ENCODE measurements at regions not wholly inside any gene's neighbourhood (a gene's known extent, or its start where the extent isn't known, plus 50 kb on each side); places are given as distances from the start of the nearest gene placed in this dataset.
A peak's percentile ranks its signal among the peaks of the same experiment; 100 is the strongest.
"Not testable (repeated sequence)": the region's sequence is repeated elsewhere in the genome, so short reads cannot be mapped to it uniquely, and the experiment has no call there.

DNA sequence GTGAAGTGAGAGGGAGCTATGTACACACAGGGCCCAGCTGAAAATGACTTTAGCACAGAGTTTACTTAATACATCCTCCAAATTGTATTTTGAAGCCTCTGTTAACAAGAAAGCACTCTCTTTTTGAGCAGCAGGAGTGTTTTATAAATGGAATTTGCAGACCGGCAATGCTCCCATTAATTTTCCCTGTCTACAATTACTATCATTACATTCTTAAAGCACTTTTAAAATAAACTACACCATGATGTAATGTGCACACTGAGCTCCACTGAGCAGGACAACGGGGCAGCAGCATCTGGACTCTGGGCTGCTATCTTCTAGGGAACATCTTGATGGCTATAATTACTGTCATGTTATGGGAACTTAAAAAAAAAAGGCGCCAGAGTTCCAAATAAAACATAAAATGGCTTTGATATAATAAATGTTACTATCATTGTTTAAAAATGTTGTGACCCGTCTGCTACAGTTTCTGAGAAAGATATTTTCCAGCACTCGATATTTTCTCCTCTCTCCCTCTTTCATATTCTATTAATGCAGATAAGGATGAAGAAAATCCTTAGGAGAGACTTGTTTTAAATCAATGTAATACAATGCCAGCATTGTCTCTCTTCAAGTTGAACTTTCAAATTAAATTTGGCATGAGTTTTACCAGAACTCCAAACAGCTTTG lies 150.9 kb downstream of the HLX start:
- no peak for DNase-seq

DNA sequence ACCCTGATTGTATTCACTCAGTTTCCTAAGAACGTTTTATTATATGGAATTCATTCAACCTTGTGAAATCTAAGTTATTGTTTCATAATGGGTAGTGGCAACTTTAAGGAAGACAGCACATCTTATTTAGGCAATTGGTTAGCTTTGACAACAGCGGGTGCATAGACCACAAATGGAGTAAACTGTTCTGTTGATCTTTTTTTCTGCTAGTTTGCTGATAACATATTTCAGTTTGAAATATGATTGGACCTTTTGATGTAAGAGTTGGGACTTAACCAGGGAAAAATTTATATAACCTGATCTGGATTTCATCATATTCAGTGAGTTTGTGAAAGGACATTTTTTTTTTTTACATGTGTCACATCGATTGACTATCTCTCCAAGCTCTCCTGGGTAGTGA lies 151.7 kb downstream of the HLX start:
- no peak for DNase-seq

DNA sequence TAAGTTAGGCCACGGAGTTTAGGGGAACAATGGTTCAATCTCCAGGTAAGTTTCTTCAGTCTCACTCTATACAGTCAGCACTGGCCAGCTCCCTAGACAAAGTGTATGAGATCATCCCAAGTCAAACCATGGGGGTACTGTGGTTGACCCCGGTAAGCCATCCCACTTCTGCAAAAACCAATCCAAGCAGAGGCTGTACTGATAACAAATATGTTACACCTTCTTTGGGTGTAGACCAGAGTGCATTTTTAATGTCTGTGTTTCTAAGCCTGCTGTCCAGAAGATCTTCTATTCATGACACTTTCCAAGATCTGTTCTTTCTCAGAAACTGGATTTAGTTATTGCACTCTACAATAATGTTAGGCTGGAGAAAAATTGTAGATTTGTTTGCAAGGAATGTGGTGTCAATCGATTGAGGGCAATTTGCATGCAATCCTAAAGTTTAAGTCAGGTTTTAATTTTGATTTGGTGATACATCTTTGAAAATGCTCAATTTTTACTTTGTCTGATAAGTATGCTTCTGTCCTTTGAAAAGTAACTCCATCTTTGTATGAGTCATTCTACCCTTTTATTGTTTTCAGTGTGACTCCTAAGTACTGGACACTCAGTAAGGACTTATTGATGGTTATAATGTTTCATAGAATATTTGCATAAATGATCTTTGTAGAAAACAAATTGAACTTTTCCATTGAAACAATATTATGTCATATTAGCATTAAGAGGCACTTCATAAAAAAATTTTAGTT lies 152.4 kb downstream of the HLX start:
- no peak for DNase-seq

DNA sequence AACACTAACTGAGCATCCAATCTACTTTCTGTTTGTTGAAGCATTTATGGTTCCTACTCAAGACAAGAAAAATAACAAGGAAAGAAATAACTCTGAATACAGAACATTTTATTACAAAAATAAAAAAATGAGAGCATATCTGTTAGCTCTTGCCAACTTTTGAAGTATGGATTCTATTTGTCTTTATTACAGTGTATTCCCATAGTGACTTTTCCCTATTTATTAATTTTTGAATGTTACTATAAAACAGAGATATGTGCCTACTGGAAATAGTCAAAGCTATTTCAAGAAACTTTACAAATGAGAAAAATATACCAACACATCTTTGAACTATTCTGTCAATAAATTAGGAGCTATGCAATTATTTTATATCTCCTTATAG lies 153.0 kb downstream of the HLX start:
- no peak for DNase-seq

DNA sequence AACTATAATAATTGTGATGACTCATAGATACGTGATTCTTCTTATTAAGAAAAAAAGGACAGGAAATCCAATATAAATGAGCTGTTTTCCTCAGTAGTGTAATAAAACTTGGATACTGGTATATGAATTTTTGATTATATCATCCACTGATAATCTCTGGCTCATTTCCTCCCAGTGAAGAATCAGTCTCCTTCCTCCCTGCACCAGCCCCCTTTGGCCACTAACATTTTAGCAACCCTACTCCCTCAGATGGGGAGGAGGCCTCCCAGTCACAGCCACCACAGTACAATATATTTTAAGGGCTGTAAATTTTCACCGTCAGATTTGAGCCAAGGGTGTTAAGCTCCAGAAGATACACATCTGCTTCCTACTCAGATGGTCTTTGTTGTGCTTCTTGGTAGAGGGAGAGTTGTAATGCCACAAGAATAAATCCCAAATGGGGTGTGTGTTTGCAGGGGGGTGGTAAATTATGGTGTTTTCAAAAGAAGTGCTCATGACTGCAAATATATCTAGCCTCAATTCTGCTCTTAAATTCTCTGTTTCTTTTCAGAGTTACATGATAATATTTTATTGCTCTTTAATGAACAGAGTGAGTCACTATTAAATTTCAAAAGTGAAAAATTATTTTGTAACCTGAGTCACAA lies 153.5 kb downstream of the HLX start:
- DNase-seq: no peak

DNA sequence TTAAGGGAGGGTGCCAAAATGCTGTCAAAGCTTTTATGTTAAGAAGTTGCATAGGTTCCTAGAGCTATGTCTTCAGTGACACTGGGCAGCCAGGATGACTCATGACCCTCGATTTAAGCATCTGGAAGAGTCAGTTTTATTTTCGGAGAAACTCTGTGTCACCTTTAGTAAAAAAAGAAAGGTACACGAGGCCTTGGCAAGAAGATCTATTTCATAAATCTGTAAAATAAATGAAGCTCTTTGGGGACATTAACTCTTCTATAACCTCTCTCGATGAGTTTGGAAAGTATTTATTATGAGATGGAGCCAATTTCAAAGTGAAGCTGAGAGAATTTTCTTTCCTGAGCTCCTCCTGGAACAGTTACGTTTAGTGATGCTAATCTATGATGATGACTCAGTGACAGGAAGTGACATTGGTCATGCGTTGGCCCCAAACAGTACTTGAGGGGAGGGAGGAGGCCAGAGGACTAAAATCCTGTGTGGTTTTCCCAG lies 156.5 kb downstream of the HLX start:
- DNase-seq: no peak

DNA sequence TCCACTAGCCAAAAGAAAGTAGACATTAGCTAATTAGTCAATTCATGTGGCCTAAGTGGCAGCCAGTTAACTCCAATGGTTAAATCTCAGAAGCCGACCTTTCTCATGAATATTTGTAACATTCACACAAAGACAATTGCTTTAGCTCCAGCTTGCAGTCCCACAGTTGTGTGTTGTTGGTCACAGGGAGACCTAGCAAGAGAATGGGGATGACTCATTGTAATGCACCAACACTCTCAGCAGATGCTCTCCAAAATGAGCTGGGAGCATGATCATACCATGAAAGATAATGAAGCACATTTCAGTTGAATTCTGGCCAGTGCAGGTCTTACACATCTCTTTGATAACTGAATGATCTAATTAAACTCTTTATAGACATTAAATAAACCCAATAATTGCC lies 160.4 kb downstream of the HLX start:
- DNase-seq: peak in 1 of 2 experiments; percentile 55

DNA sequence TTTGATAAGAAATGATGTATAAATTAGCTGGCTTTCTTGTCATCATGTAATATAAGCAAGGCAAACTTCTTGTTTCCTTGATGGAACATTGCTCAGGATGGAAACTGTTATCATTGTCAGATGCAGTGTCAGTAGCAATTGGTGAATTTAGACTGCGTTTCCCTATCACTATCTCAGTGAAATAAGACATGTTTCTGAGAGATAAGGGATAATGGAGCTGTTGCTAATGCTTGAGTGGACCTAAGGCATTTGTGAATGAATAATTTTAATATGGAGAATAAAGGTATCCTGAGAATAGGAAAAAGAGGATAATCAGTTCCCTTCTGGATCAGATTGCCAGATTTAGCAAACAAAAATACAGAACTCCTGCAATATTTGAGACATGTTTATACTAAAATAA lies 160.9 kb downstream of the HLX start:
- no peak for DNase-seq

DNA sequence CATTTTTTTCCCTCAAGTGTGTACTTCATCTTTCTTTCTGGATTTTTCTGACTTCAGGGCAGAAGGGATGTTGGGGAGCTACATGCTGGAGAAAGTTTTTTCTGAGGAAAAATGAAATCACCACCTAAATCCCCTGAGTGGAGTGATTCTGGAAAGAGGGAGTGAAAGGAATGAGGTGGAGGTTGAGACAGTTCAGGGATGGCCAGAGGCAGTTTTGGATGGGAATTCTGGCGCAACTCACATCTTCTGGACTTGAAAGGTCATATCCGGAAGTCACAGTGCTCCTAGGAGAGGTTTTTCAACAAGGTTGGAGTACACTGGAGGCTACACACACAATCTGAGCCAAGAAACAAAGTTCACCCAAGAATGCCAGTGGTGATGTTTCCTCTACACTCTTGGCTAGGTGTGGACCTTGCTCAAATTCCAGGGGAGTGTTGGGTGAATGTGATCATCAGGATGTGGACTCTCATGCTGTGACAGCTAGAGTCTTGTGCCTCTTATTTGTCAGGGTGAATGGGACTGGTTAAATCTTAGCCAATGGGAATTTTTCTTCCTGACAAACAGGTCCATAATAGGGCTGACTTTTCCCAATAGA lies 161.5 kb downstream of the HLX start:
- no peak for DNase-seq

DNA sequence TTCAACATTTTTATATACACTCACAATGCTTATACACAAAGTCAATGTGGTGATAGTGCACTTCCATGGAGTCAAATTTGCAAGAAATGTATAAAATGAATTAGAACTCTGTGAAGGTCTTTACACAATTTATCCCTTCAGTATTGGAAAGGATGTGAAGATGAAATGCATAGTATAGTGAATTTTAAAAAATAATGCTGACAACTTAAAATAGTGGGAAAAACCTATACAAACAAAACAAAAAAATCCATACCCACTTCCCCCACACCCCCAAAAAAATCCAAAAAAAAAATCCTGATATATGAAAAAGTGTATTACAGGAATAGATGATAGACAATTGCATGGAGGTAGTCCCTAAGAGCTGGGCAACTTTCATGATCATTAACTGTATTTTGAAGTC lies 165.3 kb downstream of the HLX start:
- DNase-seq: no peak

DNA sequence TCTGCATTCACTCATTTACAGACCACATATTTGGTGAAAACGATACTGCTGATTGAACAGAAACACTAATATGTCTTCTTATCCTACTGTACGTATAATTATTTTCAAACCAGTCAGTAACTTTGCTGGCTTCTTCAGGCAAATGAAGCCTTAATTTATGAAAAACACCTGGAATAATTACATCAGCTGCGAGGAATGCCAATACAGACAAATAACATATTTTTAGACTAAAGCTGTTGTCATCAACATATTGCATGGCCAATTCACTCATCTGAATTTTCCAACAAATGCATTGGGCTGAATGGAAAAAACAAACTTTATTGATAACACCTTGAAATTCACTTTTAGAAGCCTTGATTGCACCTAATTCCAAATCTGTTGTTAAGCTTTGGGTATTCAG lies 165.9 kb downstream of the HLX start:
- no peak for DNase-seq

DNA sequence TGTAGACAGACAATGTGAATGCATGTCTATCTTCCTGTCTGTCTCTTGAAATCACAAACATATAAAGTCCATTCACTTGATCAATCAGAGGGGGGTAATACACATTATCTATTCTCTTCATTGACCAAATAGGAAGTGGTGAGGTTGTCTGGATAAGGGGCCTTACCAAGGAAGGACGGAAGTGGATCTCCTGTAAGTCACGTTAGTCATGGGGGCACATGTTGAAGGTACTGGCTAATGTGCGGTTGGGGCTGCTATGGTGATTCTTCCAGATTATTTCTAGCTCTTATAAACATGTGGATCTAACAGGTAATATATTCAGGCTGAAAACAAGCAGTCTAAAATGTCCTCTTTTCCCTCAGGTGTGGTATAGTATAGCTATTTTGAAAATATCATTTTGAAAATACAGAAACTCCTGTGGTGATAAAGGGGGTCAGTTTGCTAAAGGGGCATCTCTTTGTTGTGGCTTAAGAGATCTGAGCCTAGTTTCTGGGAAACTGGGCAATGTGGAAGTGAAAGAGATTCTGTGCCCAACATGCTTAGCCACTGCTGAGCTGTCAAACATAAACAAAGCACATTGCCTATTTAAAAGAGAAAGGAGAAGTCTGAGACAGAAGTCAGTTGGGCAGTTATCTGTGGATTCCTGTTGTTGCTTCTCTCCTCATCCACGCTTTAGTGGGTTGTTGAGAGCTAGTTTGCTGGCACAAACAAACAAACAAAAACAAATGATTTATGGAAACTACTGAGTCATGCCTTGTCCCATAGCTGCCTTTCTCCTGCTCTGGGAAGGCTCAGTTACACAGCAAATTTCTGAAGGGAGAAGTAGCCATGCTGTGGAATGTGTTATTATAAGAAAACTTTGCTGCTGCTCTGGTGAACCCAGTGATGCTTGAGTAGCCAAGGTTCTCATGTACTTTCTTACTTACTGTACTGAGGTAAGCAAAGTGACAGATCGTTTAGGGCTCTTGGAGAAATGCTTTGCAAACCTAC lies 166.9 kb downstream of the HLX start:
- DNase-seq: no peak

DNA sequence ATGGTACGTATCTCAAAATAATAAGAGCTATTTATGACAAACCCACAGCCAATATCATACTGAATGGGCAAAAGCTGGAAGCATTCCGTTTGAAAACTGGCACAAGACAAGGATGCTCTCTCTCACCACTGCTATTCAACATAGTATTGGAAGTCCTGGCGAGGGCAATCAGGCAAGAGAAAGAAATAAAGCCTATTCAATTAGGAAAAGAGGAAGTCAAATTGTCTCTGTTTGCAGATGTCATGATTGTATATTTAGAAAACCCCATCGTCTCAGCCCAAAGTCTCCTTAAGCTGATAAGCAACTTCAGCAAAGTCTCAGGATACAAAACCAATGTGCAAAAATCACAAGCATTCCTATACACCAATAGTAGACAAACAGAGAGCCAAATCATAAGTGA lies 172.1 kb downstream of the HLX start:
- not testable (repeated sequence) for DNase-seq

DNA sequence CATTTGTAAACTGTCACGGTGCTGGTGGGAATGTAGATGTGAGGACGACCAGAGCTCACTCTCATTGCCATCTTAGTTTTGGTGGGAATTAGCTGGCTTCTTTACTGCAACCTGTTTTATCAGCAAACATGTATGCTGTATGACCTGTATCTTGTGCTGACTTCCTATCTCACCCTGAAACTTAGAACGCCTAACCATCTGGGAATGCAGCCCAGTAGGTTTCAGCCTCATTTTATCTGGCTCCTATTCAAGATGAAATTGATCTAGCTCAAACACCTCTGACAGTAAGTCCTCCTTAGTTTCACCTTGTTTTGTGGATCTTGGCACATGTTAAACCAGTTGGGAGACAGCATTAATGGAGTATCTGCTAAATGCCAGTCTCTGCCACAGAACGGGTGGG lies 174.6 kb downstream of the HLX start:
- no peak for DNase-seq

DNA sequence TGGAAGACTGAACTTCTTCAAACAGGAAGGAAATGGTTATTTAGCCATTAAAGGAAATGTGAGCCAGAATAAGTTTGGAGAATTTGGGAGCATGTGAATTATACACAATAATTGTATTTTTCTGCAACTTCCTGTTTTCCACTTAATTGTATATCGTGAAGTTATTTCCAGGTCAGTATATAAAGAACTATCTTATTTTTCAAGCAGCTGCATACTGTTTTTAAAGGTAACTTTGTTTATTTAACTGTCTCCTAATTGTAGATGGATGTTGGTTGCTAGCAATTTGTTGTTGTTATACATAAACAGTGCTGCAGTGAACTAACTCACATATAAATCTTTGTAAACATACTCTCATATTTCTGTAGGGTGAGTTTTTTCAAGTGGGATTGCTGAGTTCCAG lies 180.3 kb downstream of the HLX start:
- no peak for DNase-seq

DNA sequence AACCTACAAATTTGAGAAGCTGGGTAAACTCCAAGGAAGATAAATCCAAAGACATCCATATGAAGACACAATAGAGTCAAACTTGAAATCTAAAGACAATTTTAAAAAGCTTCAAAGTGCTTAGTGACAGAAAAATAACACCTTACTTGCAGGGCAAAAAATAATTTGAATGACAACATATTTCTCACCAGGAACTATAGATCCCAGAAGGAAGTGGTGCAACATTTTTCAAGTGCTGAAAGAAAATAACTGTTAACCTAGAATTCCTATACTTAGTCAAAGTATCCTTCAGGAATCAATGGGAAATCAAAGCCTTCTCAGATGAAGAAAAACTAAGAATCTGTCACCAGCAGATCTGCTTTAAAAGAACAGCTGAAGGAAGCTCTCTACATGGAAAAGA lies 184.4 kb downstream of the HLX start:
- DNase-seq: no peak

DNA sequence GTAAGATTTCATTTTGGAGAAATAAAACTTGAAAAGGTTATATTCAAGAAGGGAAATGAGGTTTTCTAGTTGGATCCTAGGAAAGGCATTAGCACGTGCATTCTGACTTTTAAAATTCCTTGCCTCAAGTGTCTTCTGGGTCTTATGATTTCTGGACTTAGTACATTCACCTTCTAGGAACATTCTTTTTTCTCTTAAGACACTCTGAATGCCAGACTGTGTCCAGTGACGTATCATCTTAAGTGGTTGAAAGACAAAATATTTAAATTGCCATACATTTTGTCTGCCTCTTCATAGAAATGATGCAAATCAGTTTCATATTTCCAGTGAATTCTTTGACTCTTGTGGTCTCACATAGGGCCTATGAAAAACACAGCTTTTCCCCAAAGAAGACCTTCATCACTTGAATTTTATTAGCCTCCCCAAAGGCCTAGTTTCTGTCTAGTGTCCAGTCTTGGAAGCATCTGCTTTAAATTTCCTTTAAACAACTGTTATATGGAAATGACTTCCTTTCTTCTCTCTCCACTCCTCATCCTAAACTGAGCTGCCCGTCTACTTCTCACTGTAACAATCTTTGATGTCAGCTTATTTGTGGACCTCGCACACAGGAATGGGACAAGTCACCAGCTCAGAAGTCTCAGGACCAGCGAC lies 187.2 kb downstream of the HLX start:
- DNase-seq: no peak

DNA sequence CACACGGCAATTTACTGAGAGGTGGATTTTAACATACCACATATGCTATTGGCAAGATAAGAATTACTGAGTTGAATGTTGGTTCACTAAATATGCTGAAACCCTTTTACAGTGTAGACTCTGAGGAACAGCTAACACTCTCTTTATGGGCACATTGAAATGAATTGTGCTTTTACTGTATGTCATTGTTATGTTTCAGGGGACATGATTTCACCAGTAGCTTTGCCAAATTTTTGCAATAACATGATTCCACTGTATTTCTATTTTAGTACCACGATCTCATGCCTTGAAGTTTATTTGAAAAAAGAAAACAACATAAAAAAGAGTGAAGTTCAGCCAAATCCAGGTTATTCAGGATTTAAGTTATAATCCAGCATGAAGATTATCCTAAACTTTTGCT lies 188.5 kb downstream of the HLX start:
- DNase-seq: no peak

DNA sequence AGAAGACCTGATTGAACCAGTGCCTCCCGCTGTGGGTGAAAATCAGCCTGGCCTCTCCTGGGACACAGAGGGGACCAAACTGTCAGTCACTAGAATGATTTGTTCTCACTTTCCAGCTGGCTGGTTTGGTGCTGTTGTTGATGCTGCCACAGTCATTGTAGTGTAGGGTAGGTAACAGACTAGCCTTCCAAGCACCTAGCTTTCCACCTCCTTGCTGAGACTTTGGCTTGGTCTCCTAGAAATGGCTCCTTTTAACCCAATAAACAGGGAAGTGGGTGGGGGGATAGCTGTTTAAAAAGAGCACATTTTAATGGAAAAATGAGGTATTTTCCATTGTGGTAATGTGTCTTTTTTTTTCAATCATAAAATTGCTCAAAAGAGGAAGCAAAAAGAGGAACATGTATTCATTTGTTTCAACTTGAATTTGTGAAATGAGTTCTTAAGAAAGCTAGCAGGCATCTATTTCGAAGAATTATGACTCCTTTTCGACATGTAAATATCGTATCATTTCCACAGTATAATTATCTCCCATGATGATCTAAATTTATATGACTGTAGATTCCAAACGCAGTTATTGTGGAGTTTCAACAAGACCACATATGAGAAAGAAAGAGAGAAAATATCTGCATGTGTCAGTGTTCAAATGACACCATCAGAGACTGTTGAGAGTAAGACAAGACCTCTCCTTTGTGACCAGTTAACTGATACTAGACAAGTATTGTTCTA lies 190.1 kb downstream of the HLX start:
- DNase-seq: no peak

DNA sequence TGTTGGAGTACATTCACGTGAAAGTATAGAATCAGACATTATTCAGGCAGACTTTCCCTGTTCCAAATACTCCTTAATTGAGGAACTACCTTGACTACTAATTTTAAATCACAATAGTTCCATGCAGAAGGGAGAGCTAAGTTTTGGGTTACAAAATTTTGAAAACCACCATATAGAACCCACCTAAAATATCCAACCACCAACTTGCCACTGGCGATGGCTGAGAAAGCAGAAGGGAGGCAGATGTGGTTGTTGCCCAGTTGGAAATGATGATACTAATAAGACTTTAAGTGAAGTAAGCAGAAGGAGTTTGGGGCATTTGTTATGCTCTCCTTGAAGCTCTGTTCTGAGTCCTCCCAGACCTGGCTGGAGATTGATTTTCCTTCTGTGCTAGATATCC lies 190.7 kb downstream of the HLX start:
- no peak for DNase-seq

DNA sequence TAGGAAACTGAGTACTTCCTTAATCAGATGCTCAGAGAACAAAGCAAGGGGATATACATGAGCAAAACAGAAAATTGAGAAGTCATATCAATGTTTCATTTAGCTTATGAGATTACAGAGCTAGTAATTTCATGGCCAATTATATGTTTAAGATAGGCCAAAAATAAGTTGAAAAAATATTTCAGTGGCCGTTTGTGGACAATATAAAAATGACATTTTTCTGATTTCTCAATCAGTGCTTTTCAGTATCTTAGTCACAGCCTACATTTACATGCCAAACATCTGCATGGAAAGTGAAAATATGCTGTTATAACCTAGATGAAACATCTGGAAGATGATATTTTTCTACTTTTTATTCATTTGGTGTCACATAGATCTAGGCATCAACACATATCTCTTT lies 192.5 kb downstream of the HLX start:
- no peak for DNase-seq
